WTC11 (cell line): ENCODE measurements at regions not wholly inside any gene's neighbourhood (a gene's known extent, or its start where the extent isn't known, plus 50 kb on each side); places are given as distances from the start of the nearest gene placed in this dataset.

Experiments used
- ATAC-seq: fragments of 200-7000 bp; cut with Tn5 transposase; 2 replicates; pipeline ENCODE4 v1.10.0; 2021; ENCODE audit warnings: mild to moderate bottlenecking, moderate library complexity
- CTCF ChIA-PET: fragments of 300-600 bp; sonication (Branson Sonifier 250); formaldehyde crosslinking; loops from one replicate; lab custom pipeline; 2021; ENCODE audit warnings: antibody characterized with exemption; lab: Charles Lee
- POLR2A ChIA-PET: fragments of 350-600 bp; sonication (Branson Sonifier 250); formaldehyde crosslinking; loops from one replicate; lab custom pipeline; 2021; ENCODE audit warnings: antibody characterized with exemption; lab: Charles Lee
- DNase-seq: peaks from one replicate; pipeline ENCODE4 v3.0.0; 2021; ENCODE audit warnings: low spot score
- H3K27ac Mint-ChIP-seq: 2 replicates; pipeline ENCODE4 v1.8.0; 2021; ENCODE audit warnings: mixed read lengths
- H3K27me3 Mint-ChIP-seq: 2 replicates; pipeline ENCODE4 v1.8.0; 2021; ENCODE audit warnings: low read depth, mild to moderate bottlenecking, moderate library complexity, mixed read lengths
- H3K36me3 Mint-ChIP-seq: 2 replicates; pipeline ENCODE4 v1.8.0; 2021; ENCODE audit warnings: mixed read lengths
- H3K4me1 Mint-ChIP-seq: 2 replicates; pipeline ENCODE4 v1.8.0; 2022; ENCODE audit warnings: mixed read lengths
- H3K4me3 Mint-ChIP-seq: 2 replicates; pipeline ENCODE4 v1.8.0; 2021; ENCODE audit warnings: mild to moderate bottlenecking, moderate library complexity, mixed read lengths
- H3K9me3 Mint-ChIP-seq: 2 replicates; pipeline ENCODE4 v1.8.0; 2021; ENCODE audit warnings: mixed read lengths
- CREB1 ChIP-seq: sonication (generic); formaldehyde crosslinking; IDR thresholded peaks from 2 replicates; pipeline ENCODE4 v1.8.0; 2023; ENCODE audit warnings: mild to moderate bottlenecking, missing genetic modification reagents
- EMX1 ChIP-seq: fragments of 250-450 bp; sonication (Bioruptor Pico); IDR thresholded peaks from 2 replicates; pipeline ENCODE4 v1.8.0; 2021; ENCODE audit warnings: mild to moderate bottlenecking
- ESRRA ChIP-seq: sonication (generic); formaldehyde crosslinking; IDR thresholded peaks from 2 replicates; pipeline ENCODE4 v1.8.1; 2022; ENCODE audit warnings: mild to moderate bottlenecking, missing genetic modification reagents, borderline replicate concordance
- GABPB1 ChIP-seq: sonication (generic); formaldehyde crosslinking; IDR thresholded peaks from 2 replicates; pipeline ENCODE4 v1.8.1; 2023; ENCODE audit warnings: mild to moderate bottlenecking, missing genetic modification reagents
- GTF2I ChIP-seq: fragments of 250-450 bp; sonication (Bioruptor Pico); conservative IDR thresholded peaks from 2 replicates; pipeline ENCODE4 v1.4.0; 2021; ENCODE audit warnings: mild to moderate bottlenecking
- NFATC4 ChIP-seq: fragments of 250-450 bp; sonication (Bioruptor Pico); IDR thresholded peaks from 2 replicates; pipeline ENCODE4 v1.9.0; 2021; ENCODE audit warnings: mild to moderate bottlenecking
- NFE2L1 ChIP-seq: sonication (generic); formaldehyde crosslinking; IDR thresholded peaks from 2 replicates; pipeline ENCODE4 v1.8.1; 2023; ENCODE audit warnings: missing genetic modification reagents
- TEAD4 ChIP-seq: sonication (generic); formaldehyde crosslinking; IDR thresholded peaks from 2 replicates; pipeline ENCODE4 v1.8.0; 2022; ENCODE audit warnings: mild to moderate bottlenecking, missing genetic modification reagents
- ZNF121 ChIP-seq: sonication (generic); formaldehyde crosslinking; IDR thresholded peaks from 2 replicates; pipeline ENCODE4 v1.8.0; 2023; ENCODE audit warnings: missing genetic modification reagents
- ZNF232 ChIP-seq: sonication (generic); formaldehyde crosslinking; IDR thresholded peaks from 2 replicates; pipeline ENCODE4 v1.8.0; 2022; ENCODE audit warnings: mild to moderate bottlenecking, missing genetic modification reagents
- TF ChIP-seq, protein P1 (sequence below): fragments of 250-450 bp; sonication (Bioruptor Pico); IDR thresholded peaks from 2 replicates; pipeline ENCODE4 v1.9.0; 2021; ENCODE audit warnings: mild to moderate bottlenecking
- TF ChIP-seq, protein P2 (sequence below): sonication (generic); formaldehyde crosslinking; IDR thresholded peaks from 2 replicates; pipeline ENCODE4 v1.8.1; 2022; ENCODE audit warnings: missing genetic modification reagents, borderline replicate concordance
- TF ChIP-seq, protein P3 (sequence below): fragments of 250-450 bp; sonication (Bioruptor Pico); IDR thresholded peaks from 2 replicates; pipeline ENCODE4 v1.9.0; 2021; ENCODE audit warnings: moderate library complexity, mild to moderate bottlenecking, inconsistent platforms, borderline replicate concordance
- TF ChIP-seq, protein P4 (sequence below): fragments of 250-450 bp; sonication (Bioruptor Pico); IDR thresholded peaks from 2 replicates; pipeline ENCODE4 v2.1.2; 2022; ENCODE audit warnings: mild to moderate bottlenecking, moderate library complexity
- TF ChIP-seq, protein P5 (sequence below): fragments of 250-450 bp; sonication (Bioruptor Pico); IDR thresholded peaks from 2 replicates; pipeline ENCODE4 v1.9.0; 2021; ENCODE audit warnings: mild to moderate bottlenecking, borderline replicate concordance
- TF ChIP-seq, protein P6 (sequence below): sonication (generic); formaldehyde crosslinking; IDR thresholded peaks from 2 replicates; pipeline ENCODE4 v1.8.0; 2023; ENCODE audit warnings: mild to moderate bottlenecking, missing genetic modification reagents

DNA sequence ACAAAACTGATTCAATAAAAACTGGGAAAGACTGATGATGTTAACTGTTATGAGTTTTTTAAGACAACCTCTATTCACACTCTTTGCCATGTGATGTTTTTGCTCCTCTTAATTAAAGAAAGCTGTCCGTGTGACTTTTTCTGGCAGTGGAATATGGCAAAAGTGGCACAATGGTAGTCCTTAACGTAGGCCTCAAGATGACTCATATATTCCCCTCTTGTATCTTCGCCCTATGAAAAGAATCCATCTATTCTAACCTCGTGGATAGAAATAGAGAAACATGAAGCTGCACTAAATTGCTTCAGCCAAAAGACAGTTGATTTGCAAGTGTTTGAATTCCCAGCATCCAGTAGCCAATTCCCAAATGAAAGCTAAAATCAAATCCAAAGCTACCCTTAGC is 603.8 kb upstream of the PCDH7 start:
- CTCF ChIA-PET: no interaction called here
- POLR2A ChIA-PET: no interaction called here

More for the DNA sequence above, 603.8 kb upstream of the PCDH7 start:
- H3K27ac Mint-ChIP-seq: no peak overlapping the region
- H3K4me3 Mint-ChIP-seq: no peak overlapping the region
- no peaks in the 10 kb centered on the region; the same call in 1 of the 2 replicates for H3K27me3 Mint-ChIP-seq
- H3K36me3 Mint-ChIP-seq: peaks cover 25% of the 10 kb centered on the region
- H3K9me3 Mint-ChIP-seq: peaks cover 42% of the 10 kb centered on the region
- DNase-seq (no peak), ATAC-seq (no peak)
- TF ChIP-seq, protein P1, sequence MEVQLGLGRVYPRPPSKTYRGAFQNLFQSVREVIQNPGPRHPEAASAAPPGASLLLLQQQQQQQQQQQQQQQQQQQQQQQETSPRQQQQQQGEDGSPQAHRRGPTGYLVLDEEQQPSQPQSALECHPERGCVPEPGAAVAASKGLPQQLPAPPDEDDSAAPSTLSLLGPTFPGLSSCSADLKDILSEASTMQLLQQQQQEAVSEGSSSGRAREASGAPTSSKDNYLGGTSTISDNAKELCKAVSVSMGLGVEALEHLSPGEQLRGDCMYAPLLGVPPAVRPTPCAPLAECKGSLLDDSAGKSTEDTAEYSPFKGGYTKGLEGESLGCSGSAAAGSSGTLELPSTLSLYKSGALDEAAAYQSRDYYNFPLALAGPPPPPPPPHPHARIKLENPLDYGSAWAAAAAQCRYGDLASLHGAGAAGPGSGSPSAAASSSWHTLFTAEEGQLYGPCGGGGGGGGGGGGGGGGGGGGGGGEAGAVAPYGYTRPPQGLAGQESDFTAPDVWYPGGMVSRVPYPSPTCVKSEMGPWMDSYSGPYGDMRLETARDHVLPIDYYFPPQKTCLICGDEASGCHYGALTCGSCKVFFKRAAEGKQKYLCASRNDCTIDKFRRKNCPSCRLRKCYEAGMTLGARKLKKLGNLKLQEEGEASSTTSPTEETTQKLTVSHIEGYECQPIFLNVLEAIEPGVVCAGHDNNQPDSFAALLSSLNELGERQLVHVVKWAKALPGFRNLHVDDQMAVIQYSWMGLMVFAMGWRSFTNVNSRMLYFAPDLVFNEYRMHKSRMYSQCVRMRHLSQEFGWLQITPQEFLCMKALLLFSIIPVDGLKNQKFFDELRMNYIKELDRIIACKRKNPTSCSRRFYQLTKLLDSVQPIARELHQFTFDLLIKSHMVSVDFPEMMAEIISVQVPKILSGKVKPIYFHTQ: no peak
- TF ChIP-seq EMX1 (CRISPR knock-in tag): no peak
- TF ChIP-seq TEAD4 (CRISPR knock-in tag): no peak
- TF ChIP-seq, protein P2, sequence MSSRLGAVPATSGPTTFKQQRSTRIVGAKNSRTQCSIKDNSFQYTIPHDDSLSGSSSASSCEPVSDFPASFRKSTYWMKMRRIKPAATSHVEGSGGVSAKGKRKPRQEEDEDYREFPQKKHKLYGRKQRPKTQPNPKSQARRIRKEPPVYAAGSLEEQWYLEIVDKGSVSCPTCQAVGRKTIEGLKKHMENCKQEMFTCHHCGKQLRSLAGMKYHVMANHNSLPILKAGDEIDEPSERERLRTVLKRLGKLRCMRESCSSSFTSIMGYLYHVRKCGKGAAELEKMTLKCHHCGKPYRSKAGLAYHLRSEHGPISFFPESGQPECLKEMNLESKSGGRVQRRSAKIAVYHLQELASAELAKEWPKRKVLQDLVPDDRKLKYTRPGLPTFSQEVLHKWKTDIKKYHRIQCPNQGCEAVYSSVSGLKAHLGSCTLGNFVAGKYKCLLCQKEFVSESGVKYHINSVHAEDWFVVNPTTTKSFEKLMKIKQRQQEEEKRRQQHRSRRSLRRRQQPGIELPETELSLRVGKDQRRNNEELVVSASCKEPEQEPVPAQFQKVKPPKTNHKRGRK (CRISPR knock-in tag): no peak
- TF ChIP-seq ZNF232: no peak
- TF ChIP-seq, protein P3, sequence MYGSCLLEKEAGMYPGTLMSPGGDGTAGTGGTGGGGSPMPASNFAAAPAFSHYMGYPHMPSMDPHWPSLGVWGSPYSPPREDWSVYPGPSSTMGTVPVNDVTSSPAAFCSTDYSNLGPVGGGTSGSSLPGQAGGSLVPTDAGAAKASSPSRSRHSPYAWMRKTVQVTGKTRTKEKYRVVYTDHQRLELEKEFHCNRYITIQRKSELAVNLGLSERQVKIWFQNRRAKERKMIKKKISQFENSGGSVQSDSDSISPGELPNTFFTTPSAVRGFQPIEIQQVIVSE (CRISPR knock-in tag): no peak
- TF ChIP-seq GABPB1 (CRISPR knock-in tag): no peak
- TF ChIP-seq, protein P4, sequence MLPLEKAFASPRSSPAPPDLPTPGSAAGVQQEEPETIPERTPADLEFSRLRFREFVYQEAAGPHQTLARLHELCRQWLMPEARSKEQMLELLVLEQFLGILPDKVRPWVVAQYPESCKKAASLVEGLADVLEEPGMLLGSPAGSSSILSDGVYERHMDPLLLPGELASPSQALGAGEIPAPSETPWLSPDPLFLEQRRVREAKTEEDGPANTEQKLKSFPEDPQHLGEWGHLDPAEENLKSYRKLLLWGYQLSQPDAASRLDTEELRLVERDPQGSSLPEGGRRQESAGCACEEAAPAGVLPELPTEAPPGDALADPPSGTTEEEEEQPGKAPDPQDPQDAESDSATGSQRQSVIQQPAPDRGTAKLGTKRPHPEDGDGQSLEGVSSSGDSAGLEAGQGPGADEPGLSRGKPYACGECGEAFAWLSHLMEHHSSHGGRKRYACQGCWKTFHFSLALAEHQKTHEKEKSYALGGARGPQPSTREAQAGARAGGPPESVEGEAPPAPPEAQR: no peak
- no peak for TF ChIP-seq GTF2I
- TF ChIP-seq, protein P5, sequence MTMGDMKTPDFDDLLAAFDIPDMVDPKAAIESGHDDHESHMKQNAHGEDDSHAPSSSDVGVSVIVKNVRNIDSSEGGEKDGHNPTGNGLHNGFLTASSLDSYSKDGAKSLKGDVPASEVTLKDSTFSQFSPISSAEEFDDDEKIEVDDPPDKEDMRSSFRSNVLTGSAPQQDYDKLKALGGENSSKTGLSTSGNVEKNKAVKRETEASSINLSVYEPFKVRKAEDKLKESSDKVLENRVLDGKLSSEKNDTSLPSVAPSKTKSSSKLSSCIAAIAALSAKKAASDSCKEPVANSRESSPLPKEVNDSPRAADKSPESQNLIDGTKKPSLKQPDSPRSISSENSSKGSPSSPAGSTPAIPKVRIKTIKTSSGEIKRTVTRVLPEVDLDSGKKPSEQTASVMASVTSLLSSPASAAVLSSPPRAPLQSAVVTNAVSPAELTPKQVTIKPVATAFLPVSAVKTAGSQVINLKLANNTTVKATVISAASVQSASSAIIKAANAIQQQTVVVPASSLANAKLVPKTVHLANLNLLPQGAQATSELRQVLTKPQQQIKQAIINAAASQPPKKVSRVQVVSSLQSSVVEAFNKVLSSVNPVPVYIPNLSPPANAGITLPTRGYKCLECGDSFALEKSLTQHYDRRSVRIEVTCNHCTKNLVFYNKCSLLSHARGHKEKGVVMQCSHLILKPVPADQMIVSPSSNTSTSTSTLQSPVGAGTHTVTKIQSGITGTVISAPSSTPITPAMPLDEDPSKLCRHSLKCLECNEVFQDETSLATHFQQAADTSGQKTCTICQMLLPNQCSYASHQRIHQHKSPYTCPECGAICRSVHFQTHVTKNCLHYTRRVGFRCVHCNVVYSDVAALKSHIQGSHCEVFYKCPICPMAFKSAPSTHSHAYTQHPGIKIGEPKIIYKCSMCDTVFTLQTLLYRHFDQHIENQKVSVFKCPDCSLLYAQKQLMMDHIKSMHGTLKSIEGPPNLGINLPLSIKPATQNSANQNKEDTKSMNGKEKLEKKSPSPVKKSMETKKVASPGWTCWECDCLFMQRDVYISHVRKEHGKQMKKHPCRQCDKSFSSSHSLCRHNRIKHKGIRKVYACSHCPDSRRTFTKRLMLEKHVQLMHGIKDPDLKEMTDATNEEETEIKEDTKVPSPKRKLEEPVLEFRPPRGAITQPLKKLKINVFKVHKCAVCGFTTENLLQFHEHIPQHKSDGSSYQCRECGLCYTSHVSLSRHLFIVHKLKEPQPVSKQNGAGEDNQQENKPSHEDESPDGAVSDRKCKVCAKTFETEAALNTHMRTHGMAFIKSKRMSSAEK (CRISPR knock-in tag): no peak
- no peak for TF ChIP-seq ZNF121
- TF ChIP-seq, protein P6, sequence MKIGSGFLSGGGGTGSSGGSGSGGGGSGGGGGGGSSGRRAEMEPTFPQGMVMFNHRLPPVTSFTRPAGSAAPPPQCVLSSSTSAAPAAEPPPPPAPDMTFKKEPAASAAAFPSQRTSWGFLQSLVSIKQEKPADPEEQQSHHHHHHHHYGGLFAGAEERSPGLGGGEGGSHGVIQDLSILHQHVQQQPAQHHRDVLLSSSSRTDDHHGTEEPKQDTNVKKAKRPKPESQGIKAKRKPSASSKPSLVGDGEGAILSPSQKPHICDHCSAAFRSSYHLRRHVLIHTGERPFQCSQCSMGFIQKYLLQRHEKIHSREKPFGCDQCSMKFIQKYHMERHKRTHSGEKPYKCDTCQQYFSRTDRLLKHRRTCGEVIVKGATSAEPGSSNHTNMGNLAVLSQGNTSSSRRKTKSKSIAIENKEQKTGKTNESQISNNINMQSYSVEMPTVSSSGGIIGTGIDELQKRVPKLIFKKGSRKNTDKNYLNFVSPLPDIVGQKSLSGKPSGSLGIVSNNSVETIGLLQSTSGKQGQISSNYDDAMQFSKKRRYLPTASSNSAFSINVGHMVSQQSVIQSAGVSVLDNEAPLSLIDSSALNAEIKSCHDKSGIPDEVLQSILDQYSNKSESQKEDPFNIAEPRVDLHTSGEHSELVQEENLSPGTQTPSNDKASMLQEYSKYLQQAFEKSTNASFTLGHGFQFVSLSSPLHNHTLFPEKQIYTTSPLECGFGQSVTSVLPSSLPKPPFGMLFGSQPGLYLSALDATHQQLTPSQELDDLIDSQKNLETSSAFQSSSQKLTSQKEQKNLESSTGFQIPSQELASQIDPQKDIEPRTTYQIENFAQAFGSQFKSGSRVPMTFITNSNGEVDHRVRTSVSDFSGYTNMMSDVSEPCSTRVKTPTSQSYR (CRISPR knock-in tag): no peak
- TF ChIP-seq ESRRA (CRISPR knock-in tag): no peak
- no peak for TF ChIP-seq NFATC4
- no peak for TF ChIP-seq NFE2L1 (CRISPR knock-in tag)
- no peak for TF ChIP-seq CREB1 (CRISPR knock-in tag)
- H3K4me1 Mint-ChIP-seq: peaks cover 18% of the 10 kb centered on the region
